ENCODE measurements at regions not wholly inside any gene's neighbourhood (a gene's known extent, or its start where the extent isn't known, plus 50 kb on each side); places are given as distances from the start of the nearest gene placed in this dataset.

GRCh38 chr10:94279835-94280709 lies 82.7 kb downstream of the NOC3L start:
- POLR2A ChIA-PET = no interaction called here
- TF ChIP-seq, protein P1, sequence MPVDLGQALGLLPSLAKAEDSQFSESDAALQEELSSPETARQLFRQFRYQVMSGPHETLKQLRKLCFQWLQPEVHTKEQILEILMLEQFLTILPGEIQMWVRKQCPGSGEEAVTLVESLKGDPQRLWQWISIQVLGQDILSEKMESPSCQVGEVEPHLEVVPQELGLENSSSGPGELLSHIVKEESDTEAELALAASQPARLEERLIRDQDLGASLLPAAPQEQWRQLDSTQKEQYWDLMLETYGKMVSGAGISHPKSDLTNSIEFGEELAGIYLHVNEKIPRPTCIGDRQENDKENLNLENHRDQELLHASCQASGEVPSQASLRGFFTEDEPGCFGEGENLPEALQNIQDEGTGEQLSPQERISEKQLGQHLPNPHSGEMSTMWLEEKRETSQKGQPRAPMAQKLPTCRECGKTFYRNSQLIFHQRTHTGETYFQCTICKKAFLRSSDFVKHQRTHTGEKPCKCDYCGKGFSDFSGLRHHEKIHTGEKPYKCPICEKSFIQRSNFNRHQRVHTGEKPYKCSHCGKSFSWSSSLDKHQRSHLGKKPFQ (tag by site-specific recombination; IDR thresholded peaks at IDR 0.05) = no peak
- TF ChIP-seq PRDM1 (tag by site-specific recombination; IDR thresholded peaks at IDR 0.05) (peak; percentile 87), SP3 (tag by site-specific recombination; IDR thresholded peaks at IDR 0.05) (no peak), ZBTB48 (tag by site-specific recombination; IDR thresholded peaks at IDR 0.05) (no peak), ZNF660 (tag by site-specific recombination; IDR thresholded peaks at IDR 0.05) (peak; percentile 49; the same call in 1 of the 2 replicates), ZNF707 (tag by site-specific recombination; IDR thresholded peaks at IDR 0.05) (no peak), WT1 (tag by site-specific recombination; IDR thresholded peaks at IDR 0.05) (no peak), ZNF335 (tag by site-specific recombination; conservative IDR thresholded peaks at IDR 0.05) (no peak), ZSCAN4 (tag by site-specific recombination; IDR thresholded peaks at IDR 0.05) (no peak), ZBTB17 (tag by site-specific recombination; IDR thresholded peaks at IDR 0.05) (peak; percentile 48; the same call in 1 of the 2 replicates), ZNF76 (tag by site-specific recombination; IDR thresholded peaks at IDR 0.05; ENCODE audit: borderline replicate concordance, low read depth) (no peak), OVOL3 (tag by site-specific recombination; IDR thresholded peaks at IDR 0.05) (no peak), ZNF311 (tag by site-specific recombination; IDR thresholded peaks at IDR 0.05; ENCODE audit: borderline replicate concordance) (no peak), ZNF211 (tag by site-specific recombination; IDR thresholded peaks at IDR 0.05; ENCODE audit: low read depth) (no peak), ZSCAN23 (tag by site-specific recombination; IDR thresholded peaks at IDR 0.05) (no peak), ZSCAN5A (tag by site-specific recombination; IDR thresholded peaks at IDR 0.05) (no peak), ZNF658 (tag by site-specific recombination; IDR thresholded peaks at IDR 0.05) (no peak), ZNF621 (tag by site-specific recombination; IDR thresholded peaks at IDR 0.05) (no peak), KLF8 (tag by site-specific recombination; IDR thresholded peaks at IDR 0.05) (no peak), KLF10 (tag by site-specific recombination; IDR thresholded peaks at IDR 0.05) (no peak), ZFP3 (tag by site-specific recombination; IDR thresholded peaks at IDR 0.05; ENCODE audit: low read depth) (no peak), ZNF133 (tag by site-specific recombination; IDR thresholded peaks at IDR 0.05) (no peak), ZNF654 (tag by site-specific recombination; IDR thresholded peaks at IDR 0.05; ENCODE audit: low read depth) (peak; percentile 51; the same call in 1 of the 2 replicates), GFI1B (tag by site-specific recombination; IDR thresholded peaks at IDR 0.05) (no peak), REPIN1 (tag by site-specific recombination; IDR thresholded peaks at IDR 0.05; ENCODE audit: low read depth) (no peak), ZNF37A (tag by site-specific recombination; IDR thresholded peaks at IDR 0.05) (no peak), TCF7L2 (IDR thresholded peaks at IDR 0.05; ENCODE audit: borderline replicate concordance, low read depth, low read length) (no peak), GLI2 (tag by site-specific recombination; IDR thresholded peaks at IDR 0.05; ENCODE audit: borderline replicate concordance, low read depth) (no peak), ZNF785 (tag by site-specific recombination; IDR thresholded peaks at IDR 0.05) (no peak), ZNF510 (tag by site-specific recombination; IDR thresholded peaks at IDR 0.05; ENCODE audit: insufficient replicate concordance) (no peak), ZNF701 (tag by site-specific recombination; IDR thresholded peaks at IDR 0.05) (no peak), ZNF2 (tag by site-specific recombination; IDR thresholded peaks at IDR 0.05) (0 out of 2 replicates have a peak, but pooled peaks have one; percentile 16), ZNF776 (tag by site-specific recombination; IDR thresholded peaks at IDR 0.05; ENCODE audit: borderline replicate concordance) (no peak)
- TF ChIP-seq, protein P2, sequence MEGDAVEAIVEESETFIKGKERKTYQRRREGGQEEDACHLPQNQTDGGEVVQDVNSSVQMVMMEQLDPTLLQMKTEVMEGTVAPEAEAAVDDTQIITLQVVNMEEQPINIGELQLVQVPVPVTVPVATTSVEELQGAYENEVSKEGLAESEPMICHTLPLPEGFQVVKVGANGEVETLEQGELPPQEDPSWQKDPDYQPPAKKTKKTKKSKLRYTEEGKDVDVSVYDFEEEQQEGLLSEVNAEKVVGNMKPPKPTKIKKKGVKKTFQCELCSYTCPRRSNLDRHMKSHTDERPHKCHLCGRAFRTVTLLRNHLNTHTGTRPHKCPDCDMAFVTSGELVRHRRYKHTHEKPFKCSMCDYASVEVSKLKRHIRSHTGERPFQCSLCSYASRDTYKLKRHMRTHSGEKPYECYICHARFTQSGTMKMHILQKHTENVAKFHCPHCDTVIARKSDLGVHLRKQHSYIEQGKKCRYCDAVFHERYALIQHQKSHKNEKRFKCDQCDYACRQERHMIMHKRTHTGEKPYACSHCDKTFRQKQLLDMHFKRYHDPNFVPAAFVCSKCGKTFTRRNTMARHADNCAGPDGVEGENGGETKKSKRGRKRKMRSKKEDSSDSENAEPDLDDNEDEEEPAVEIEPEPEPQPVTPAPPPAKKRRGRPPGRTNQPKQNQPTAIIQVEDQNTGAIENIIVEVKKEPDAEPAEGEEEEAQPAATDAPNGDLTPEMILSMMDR (tag by site-specific recombination; IDR thresholded peaks at IDR 0.05) = peak; percentile 74

More at GRCh38 chr10:94279835-94280709, 82.7 kb downstream of the NOC3L start:
- Histone ChIP-seq H3K9me3 (ENCODE audit: control insufficient read depth, insufficient read depth, low read depth, low read length) (no peaks in the 10 kb centered on the region), H3K27ac (ENCODE audit: extremely low read depth, low read depth, low read length) (no peak overlapping the region), H3K4me1 (ENCODE audit: control insufficient read depth, insufficient read depth, low read length) (no peaks in the 10 kb centered on the region), H3K4me3 (ENCODE audit: low read depth, low read length) (no peak overlapping the region), H3K36me3 (ENCODE audit: control insufficient read depth in 2 of 2, insufficient read depth in 1 of 2, low read length in 2 of 2) (no peaks in the 10 kb centered on the region)
- CTCF ChIA-PET = interaction anchor here (0.6 to 3.1 kb wide), 6 partner anchors 40 to 364 kb away, joined by 3 to 19 read pairs (median 8); no protein-coding TSS in a partner anchor

Data from HEK293 (cell line).